GM06990 (cell line): ENCODE measurements at regions not wholly inside any gene's neighbourhood (a gene's known extent, or its start where the extent isn't known, plus 50 kb on each side); places are given as distances from the start of the nearest gene placed in this dataset.

Experiments used
- DNase-seq: peaks from one replicate; pipeline ENCODE4 v3.0.0-alpha.2; 2011; ENCODE audit not compliant: insufficient read length; ENCODE audit errors: extremely low read depth
- H3K27me3 ChIP-seq: replicated peaks from 2 replicates; pipeline ENCODE4 v1.6.0; 2011; ENCODE audit warnings: low read length; ENCODE audit not compliant: control insufficient read depth, insufficient read depth
- H3K36me3 ChIP-seq: 2 replicates; pipeline ENCODE4 v1.5.1; 2011; ENCODE audit warnings: low read length; ENCODE audit not compliant: control insufficient read depth, insufficient read depth
- H3K4me3 ChIP-seq: replicated peaks from 2 replicates; pipeline ENCODE4 v1.5.1; 2011; ENCODE audit warnings: low read depth, mild to moderate bottlenecking, control low read depth, low read length
- CTCF ChIP-seq: IDR thresholded peaks from 2 replicates; pipeline ENCODE4 v1.5.1; 2011; ENCODE audit warnings: low read length, control low read depth, mild to moderate bottlenecking, inconsistent platforms; ENCODE audit not compliant: insufficient read depth, poor library complexity, severe bottlenecking

GRCh38 chr9:89883401-89884341, 278.9 kb downstream of the GADD45G start:
- Histone ChIP-seq H3K27me3 (no peaks in the 10 kb centered on the region; the same call in none of the 2 replicates), H3K36me3 (no peaks in the 10 kb centered on the region), H3K4me3 (no peak overlapping the region)
- TF ChIP-seq CTCF = no peak
- DNase-seq = no peak

DNA sequence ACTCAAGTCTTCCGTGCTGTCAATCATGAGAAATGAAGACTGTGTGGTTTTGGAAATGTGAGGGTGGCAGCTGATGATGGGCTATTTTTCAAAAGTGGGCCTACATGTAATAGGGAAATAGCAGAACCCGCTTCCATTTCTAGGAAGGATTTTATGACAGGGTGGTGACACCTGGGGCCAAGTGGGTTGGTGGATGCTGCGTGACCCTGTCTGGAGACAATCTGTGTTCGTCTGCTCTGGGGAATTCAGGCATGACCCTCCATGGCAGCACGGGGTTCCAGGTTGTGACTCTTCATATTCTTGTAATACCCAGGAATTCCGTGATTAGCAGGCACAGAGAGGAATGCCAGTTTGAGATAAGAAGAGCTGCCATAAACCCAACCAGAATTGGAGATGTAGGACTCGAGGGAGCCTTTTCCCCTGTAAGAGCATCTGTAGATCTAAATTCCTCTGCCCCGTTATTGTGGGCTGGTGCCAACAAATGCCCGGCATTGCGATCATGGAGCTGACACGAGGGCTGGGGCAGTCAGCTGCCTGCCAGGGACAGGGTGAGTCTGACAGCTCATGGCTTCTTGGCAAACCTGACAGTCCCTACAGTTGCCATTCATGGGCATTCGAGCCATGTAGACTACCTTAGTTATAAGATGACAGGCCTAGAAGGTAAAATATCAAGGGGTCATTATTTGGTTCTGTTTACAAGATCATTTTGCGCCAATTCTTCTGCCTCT, 279.7 kb downstream of the GADD45G start:
- Histone ChIP-seq H3K4me3 (no peak overlapping the region), H3K36me3 (no peaks in the 10 kb centered on the region), H3K27me3 (no peaks in the 10 kb centered on the region; the same call in none of the 2 replicates)
- TF ChIP-seq CTCF = no peak
- DNase-seq = no peak

DNA sequence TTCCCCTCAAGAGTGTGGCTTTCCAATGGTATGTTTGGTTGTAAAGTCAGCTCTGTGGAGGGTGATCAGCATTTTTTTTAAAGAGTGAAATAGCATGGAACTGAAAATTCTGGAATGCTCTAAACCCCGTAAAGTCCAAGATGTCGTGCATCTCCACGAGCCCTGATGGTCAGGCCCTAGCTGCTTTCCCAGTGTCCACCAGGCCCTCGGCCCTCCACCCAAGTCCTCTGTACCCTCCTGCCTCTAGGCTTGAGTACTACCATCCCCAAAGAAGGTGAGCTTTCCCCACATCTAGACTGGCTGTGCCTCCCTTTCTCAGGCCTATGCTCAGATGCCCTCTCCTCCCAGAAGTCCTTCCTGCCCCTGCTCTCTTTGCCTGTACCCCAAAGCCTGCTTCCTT, 280.3 kb downstream of the GADD45G start:
- no peak for DNase-seq
- Histone ChIP-seq H3K4me3 (no peak overlapping the region), H3K36me3 (no peaks in the 10 kb centered on the region), H3K27me3 (no peaks in the 10 kb centered on the region; the same call in none of the 2 replicates)
- no peak for TF ChIP-seq CTCF

- no peaks in the 10 kb centered on the region for H3K36me3 ChIP-seq
- H3K27me3 ChIP-seq = no peaks in the 10 kb centered on the region; the same call in none of the 2 replicates
- no peak overlapping the region for H3K4me3 ChIP-seq
- no peak for TF ChIP-seq CTCF
- DNase-seq = no peak
Measured at GRCh38 chr9:89886281-89886700, 281.5 kb downstream of the GADD45G start.

DNA sequence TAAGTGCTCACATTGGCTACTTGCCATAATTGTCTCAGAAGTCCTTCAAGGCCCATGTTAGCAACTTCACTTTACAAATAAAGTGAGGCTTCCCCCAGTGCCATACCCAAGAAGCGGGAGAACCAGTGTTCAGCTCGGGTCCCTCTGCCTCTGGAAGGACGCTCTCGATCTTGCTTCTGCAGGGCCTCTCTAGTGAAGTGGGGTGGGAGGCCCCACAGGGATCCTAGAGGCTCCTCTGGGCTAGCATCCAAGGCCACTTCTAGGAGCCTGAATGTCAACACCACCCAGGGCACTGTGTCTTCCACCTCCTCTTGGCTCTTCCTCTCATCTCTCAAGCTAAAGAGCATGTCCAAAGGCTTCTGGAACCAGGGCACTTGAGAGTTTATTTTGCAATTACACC, 282.5 kb downstream of the GADD45G start:
- no peak for DNase-seq
- H3K27me3 ChIP-seq = no peaks in the 10 kb centered on the region; the same call in none of the 2 replicates
- H3K36me3 ChIP-seq = no peaks in the 10 kb centered on the region
- H3K4me3 ChIP-seq = no peak overlapping the region
- no peak for TF ChIP-seq CTCF
